GM18502 (cell line): ENCODE measurements at regions not wholly inside any gene's neighbourhood (a gene's known extent, or its start where the extent isn't known, plus 50 kb on each side); places are given as distances from the start of the nearest gene placed in this dataset.

Experiments used
- ATAC-seq: cut with Tn5 transposase; IDR thresholded peaks from one replicate; pipeline ENCODE4 v1.9.1; 2021; ENCODE audit warnings: mild to moderate bottlenecking; ENCODE audit not compliant: unreplicated experiment, poor library complexity

- no peak for ATAC-seq
Observed at GRCh38 chr5:168056499-168057182, 234.8 kb upstream of the WWC1 start.

- ATAC-seq, result no peak
Observed at GRCh38 chr5:168057905-168058304, 233.5 kb upstream of the WWC1 start.

- ATAC-seq, result no peak
Observed at GRCh38 chr5:168059131-168059530, 232.3 kb upstream of the WWC1 start.

- ATAC-seq, result no peak
Observed at GRCh38 chr5:168062239-168062638, 229.2 kb upstream of the WWC1 start.

GRCh38 chr5:168064457-168064856, 227.0 kb upstream of the WWC1 start:
- no peak for ATAC-seq

- no peak for ATAC-seq
Observed at GRCh38 chr5:168064933-168065622, 226.4 kb upstream of the WWC1 start.

GRCh38 chr5:168066536-168067208, 224.8 kb upstream of the WWC1 start:
- ATAC-seq, result no peak

GRCh38 chr5:168070761-168071160, 220.7 kb upstream of the WWC1 start:
- ATAC-seq, result no peak

- no peak for ATAC-seq
Observed at GRCh38 chr5:168072665-168073064, 218.8 kb upstream of the WWC1 start.

- ATAC-seq, result no peak
Observed at GRCh38 chr5:168073311-168073710, 218.1 kb upstream of the WWC1 start.

GRCh38 chr5:168073991-168074800, 217.2 kb upstream of the WWC1 start:
- no peak for ATAC-seq

GRCh38 chr5:168075387-168075786, 216.1 kb upstream of the WWC1 start:
- no peak for ATAC-seq

- no peak for ATAC-seq
Observed at GRCh38 chr5:168076561-168076991, 214.9 kb upstream of the WWC1 start.

GRCh38 chr5:168085261-168086031, 206.0 kb upstream of the WWC1 start:
- no peak for ATAC-seq

GRCh38 chr5:168086104-168086610, 205.3 kb upstream of the WWC1 start:
- no peak for ATAC-seq

- ATAC-seq, result no peak
Observed at GRCh38 chr5:168086746-168087145, 204.7 kb upstream of the WWC1 start.

- ATAC-seq, result no peak
Observed at GRCh38 chr5:168088410-168089173, 202.9 kb upstream of the WWC1 start.

GRCh38 chr5:168089201-168089887, 202.1 kb upstream of the WWC1 start:
- no peak for ATAC-seq
